ENCODE measurements at regions not wholly inside any gene's neighbourhood (a gene's known extent, or its start where the extent isn't known, plus 50 kb on each side); places are given as distances from the start of the nearest gene placed in this dataset.

GRCh38 chr3:157956850-157957249 is 149.4 kb downstream of the SHOX2 start:
- no peaks in the 10 kb centered on the region for H3K36me3 ChIP-seq (ENCODE audit: insufficient read depth, low read length)
- no peaks in the 10 kb centered on the region for H3K27me3 ChIP-seq (ENCODE audit: insufficient read depth, low read length, poor library complexity)
- H3K79me2 ChIP-seq (ENCODE audit: insufficient read depth, low read length), result no peaks in the 10 kb centered on the region
- no peak overlapping the region for H2AFZ ChIP-seq (ENCODE audit: low read depth, low read length)
- H4K20me1 ChIP-seq (ENCODE audit: insufficient read depth, low read length), result no peaks in the 10 kb centered on the region
- TF ChIP-seq CTCF (IDR thresholded peaks at IDR 0.05; ENCODE audit: borderline replicate concordance, extremely low read depth, low read length, poor library complexity, severe bottlenecking), result no peak
- TF ChIP-seq EZH2 (IDR thresholded peaks at IDR 0.05; ENCODE audit: borderline replicate concordance, low read depth, low read length, severe bottlenecking), result no peak
- H3K4me3 ChIP-seq (ENCODE audit: low read depth in 1 of 2, low read length in 2 of 2), result no peak overlapping the region
- H3K9me3 ChIP-seq (ENCODE audit: insufficient read depth, low read length, severe bottlenecking), result no peaks in the 10 kb centered on the region
- no peak for DNase-seq
- H3K9ac ChIP-seq (ENCODE audit: low read depth, low read length), result no peak overlapping the region
- H3K4me1 ChIP-seq (ENCODE audit: insufficient read depth, low read length), result no peaks in the 10 kb centered on the region
- H3K27ac ChIP-seq (ENCODE audit: low read length), result no peak overlapping the region
- ATAC-seq (ENCODE audit: insufficient read depth, low read depth), result no peak
- no peak overlapping the region for H3K4me2 ChIP-seq (ENCODE audit: insufficient read depth, low read length)

GRCh38 chr3:157956176-157956575 is 150.0 kb downstream of the SHOX2 start:
- no peak for DNase-seq
- Histone ChIP-seq H3K79me2 (ENCODE audit: insufficient read depth, low read length) (no peaks in the 10 kb centered on the region), H4K20me1 (ENCODE audit: insufficient read depth, low read length) (no peaks in the 10 kb centered on the region), H3K4me3 (ENCODE audit: low read depth in 1 of 2, low read length in 2 of 2) (no peak overlapping the region), H3K9ac (ENCODE audit: low read depth, low read length) (no peak overlapping the region), H2AFZ (ENCODE audit: low read depth, low read length) (no peak overlapping the region), H3K4me1 (ENCODE audit: insufficient read depth, low read length) (no peaks in the 10 kb centered on the region), H3K4me2 (ENCODE audit: insufficient read depth, low read length) (no peak overlapping the region), H3K9me3 (ENCODE audit: insufficient read depth, low read length, severe bottlenecking) (no peaks in the 10 kb centered on the region), H3K27ac (ENCODE audit: low read length) (no peak overlapping the region), H3K36me3 (ENCODE audit: insufficient read depth, low read length) (no peaks in the 10 kb centered on the region), H3K27me3 (ENCODE audit: insufficient read depth, low read length, poor library complexity) (no peaks in the 10 kb centered on the region)
- TF ChIP-seq EZH2 (IDR thresholded peaks at IDR 0.05; ENCODE audit: borderline replicate concordance, low read depth, low read length, severe bottlenecking) (no peak), CTCF (IDR thresholded peaks at IDR 0.05; ENCODE audit: borderline replicate concordance, extremely low read depth, low read length, poor library complexity, severe bottlenecking) (no peak)
- no peak for ATAC-seq (ENCODE audit: insufficient read depth, low read depth)

GRCh38 chr3:157953565-157953964 is 152.7 kb downstream of the SHOX2 start:
- no peak for TF ChIP-seq EZH2 (IDR thresholded peaks at IDR 0.05; ENCODE audit: borderline replicate concordance, low read depth, low read length, severe bottlenecking)
- no peak for TF ChIP-seq CTCF (IDR thresholded peaks at IDR 0.05; ENCODE audit: borderline replicate concordance, extremely low read depth, low read length, poor library complexity, severe bottlenecking)
- H2AFZ ChIP-seq (ENCODE audit: low read depth, low read length), result no peak overlapping the region

More at GRCh38 chr3:157953565-157953964, 152.7 kb downstream of the SHOX2 start:
- Histone ChIP-seq H3K27ac (ENCODE audit: low read length) (no peak overlapping the region), H3K4me1 (ENCODE audit: insufficient read depth, low read length) (no peaks in the 10 kb centered on the region), H3K27me3 (ENCODE audit: insufficient read depth, low read length, poor library complexity) (no peaks in the 10 kb centered on the region), H4K20me1 (ENCODE audit: insufficient read depth, low read length) (no peaks in the 10 kb centered on the region), H3K4me2 (ENCODE audit: insufficient read depth, low read length) (no peak overlapping the region), H3K4me3 (ENCODE audit: low read depth in 1 of 2, low read length in 2 of 2) (no peak overlapping the region), H3K9ac (ENCODE audit: low read depth, low read length) (no peak overlapping the region), H3K79me2 (ENCODE audit: insufficient read depth, low read length) (no peaks in the 10 kb centered on the region), H3K36me3 (ENCODE audit: insufficient read depth, low read length) (no peaks in the 10 kb centered on the region), H3K9me3 (ENCODE audit: insufficient read depth, low read length, severe bottlenecking) (no peaks in the 10 kb centered on the region)
- ATAC-seq (ENCODE audit: insufficient read depth, low read depth) (no peak), DNase-seq (no peak)
